HEK293T (cell line): ENCODE measurements at regions not wholly inside any gene's neighbourhood (a gene's known extent, or its start where the extent isn't known, plus 50 kb on each side); places are given as distances from the start of the nearest gene placed in this dataset.

Experiments
- CTCF ChIA-PET: fragments of 350-600 bp; formaldehyde crosslinking; extraction: SDS; loops from one replicate; lab custom pipeline; 2021; ENCODE audit warnings: antibody characterized with exemption, inconsistent platforms; lab: Yijun Ruan, JAX
- POLR2A ChIA-PET: fragments of 350-600 bp; formaldehyde crosslinking; extraction: SDS; loops from one replicate; lab custom pipeline; 2020; ENCODE audit warnings: antibody characterized with exemption, inconsistent platforms; lab: Yijun Ruan, JAX
- DNase-seq: peaks from one replicate; pipeline ENCODE4 v3.0.0; 2012; ENCODE audit warnings: mixed read lengths; ENCODE audit errors: extremely low spot score
- ARNT ChIP-seq: fragments of 450-650 bp; IDR thresholded peaks from 2 replicates; pipeline ENCODE4 v1.6.1; 2017; ENCODE audit warnings: mild to moderate bottlenecking
- BHLHE40 ChIP-seq: fragments of 450-650 bp; IDR thresholded peaks from 2 replicates; pipeline ENCODE4 v1.6.1; 2016; ENCODE audit warnings: mild to moderate bottlenecking, moderate library complexity, borderline replicate concordance
- CTBP1 ChIP-seq: fragments of 450-650 bp; IDR thresholded peaks from 2 replicates; pipeline ENCODE4 v1.6.1; 2016; ENCODE audit warnings: borderline replicate concordance
- ELF4 ChIP-seq: fragments of 450-650 bp; IDR thresholded peaks from 2 replicates; pipeline ENCODE4 v1.6.1; 2017; ENCODE audit warnings: antibody characterized with exemption
- FOXA1 ChIP-seq: fragments of 450-650 bp; IDR thresholded peaks from 2 replicates; pipeline ENCODE4 v1.6.1; 2016; ENCODE audit warnings: mild to moderate bottlenecking
- FOXK2 ChIP-seq: fragments of 450-650 bp; IDR thresholded peaks from 2 replicates; pipeline ENCODE4 v1.6.1; 2016; ENCODE audit warnings: mild to moderate bottlenecking
- FOXM1 ChIP-seq: fragments of 450-650 bp; IDR thresholded peaks from 2 replicates; pipeline ENCODE4 v1.6.1; 2017; ENCODE audit warnings: mild to moderate bottlenecking, borderline replicate concordance
- HDGF ChIP-seq: fragments of 450-650 bp; IDR thresholded peaks from 2 replicates; pipeline ENCODE4 v1.6.1; 2017; ENCODE audit warnings: antibody characterized with exemption, borderline replicate concordance
- L3MBTL2 ChIP-seq: fragments of 450-650 bp; conservative IDR thresholded peaks from 2 replicates; pipeline ENCODE4 v1.6.1; 2016; ENCODE audit warnings: mild to moderate bottlenecking
- LEF1 ChIP-seq: fragments of 450-650 bp; IDR thresholded peaks from 2 replicates; pipeline ENCODE4 v1.6.1; 2017; ENCODE audit warnings: mild to moderate bottlenecking, borderline replicate concordance
- NFRKB ChIP-seq: fragments of 450-650 bp; IDR thresholded peaks from 2 replicates; pipeline ENCODE4 v1.6.1; 2016; ENCODE audit warnings: mild to moderate bottlenecking, moderate library complexity
- SP1 ChIP-seq: fragments of 450-650 bp; IDR thresholded peaks from 2 replicates; pipeline ENCODE4 v1.6.1; 2017
- SUZ12 ChIP-seq: fragments of 450-650 bp; IDR thresholded peaks from 2 replicates; pipeline ENCODE4 v1.6.1; 2016; ENCODE audit warnings: mild to moderate bottlenecking
- TARDBP ChIP-seq: fragments of 450-650 bp; IDR thresholded peaks from 2 replicates; pipeline ENCODE4 v1.6.1; 2016
- ZNF384 ChIP-seq: fragments of 450-650 bp; IDR thresholded peaks from 2 replicates; pipeline ENCODE4 v1.6.1; 2016
- TF ChIP-seq, protein P1 (sequence below): fragments of 450-650 bp; IDR thresholded peaks from 2 replicates; pipeline ENCODE4 v1.6.1; 2016

DNA sequence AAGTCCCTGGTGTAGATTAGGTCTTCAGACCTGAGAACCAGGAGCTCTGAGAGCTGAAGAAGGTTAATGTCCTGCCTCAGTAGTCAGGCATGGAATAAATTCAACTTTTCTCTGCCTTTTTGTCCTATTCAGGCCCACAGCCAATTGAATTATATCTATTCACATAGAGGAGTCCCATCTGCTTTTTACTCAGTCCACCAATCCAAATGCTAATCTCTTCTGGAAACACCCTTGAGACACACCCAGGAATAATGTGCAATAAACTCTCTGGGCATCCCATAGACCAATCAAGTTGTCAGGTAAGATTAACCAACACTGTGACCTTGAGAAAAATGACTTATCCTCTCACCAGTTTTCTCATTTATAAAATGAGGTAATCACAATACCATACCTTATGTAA is 129.4 kb downstream of the MEX3B start:
- ChIA-PET CTCF (no interaction called here), POLR2A (no interaction called here)
- no peak for TF ChIP-seq LEF1
- DNase-seq = no peak

DNA sequence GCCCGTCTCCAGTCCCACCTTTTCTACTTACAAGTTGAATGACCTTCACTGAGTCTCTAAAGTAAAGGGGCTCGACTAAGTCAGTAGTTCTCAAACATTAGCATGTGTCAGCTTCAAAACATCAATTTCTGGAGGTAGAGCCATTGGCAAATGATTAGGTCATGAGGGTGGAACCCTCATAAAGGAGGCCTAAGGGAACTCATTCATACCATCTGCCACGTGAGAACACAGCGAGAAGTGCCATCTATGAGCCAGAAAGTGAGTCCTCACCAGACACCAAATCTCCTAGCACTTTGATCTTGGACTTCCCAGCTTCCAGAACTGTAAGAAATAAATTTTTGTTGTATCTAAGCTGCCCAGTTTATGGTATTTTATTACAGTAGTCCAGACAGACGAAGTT is 129.8 kb downstream of the MEX3B start:
- TF ChIP-seq BHLHE40 (no peak), SUZ12 (no peak), LEF1 (no peak), NFRKB (no peak), CTBP1 (no peak), HDGF (no peak), FOXM1 (no peak), SP1 (no peak), TARDBP (no peak), ELF4 (no peak), L3MBTL2 (no peak), ARNT (no peak), FOXA1 (no peak), ZNF384 (no peak), FOXK2 (no peak)
- TF ChIP-seq, protein P1, sequence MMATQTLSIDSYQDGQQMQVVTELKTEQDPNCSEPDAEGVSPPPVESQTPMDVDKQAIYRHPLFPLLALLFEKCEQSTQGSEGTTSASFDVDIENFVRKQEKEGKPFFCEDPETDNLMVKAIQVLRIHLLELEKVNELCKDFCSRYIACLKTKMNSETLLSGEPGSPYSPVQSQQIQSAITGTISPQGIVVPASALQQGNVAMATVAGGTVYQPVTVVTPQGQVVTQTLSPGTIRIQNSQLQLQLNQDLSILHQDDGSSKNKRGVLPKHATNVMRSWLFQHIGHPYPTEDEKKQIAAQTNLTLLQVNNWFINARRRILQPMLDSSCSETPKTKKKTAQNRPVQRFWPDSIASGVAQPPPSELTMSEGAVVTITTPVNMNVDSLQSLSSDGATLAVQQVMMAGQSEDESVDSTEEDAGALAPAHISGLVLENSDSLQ = no peak
- no peak for DNase-seq
- POLR2A ChIA-PET = no interaction called here
- CTCF ChIA-PET = no interaction called here

DNA sequence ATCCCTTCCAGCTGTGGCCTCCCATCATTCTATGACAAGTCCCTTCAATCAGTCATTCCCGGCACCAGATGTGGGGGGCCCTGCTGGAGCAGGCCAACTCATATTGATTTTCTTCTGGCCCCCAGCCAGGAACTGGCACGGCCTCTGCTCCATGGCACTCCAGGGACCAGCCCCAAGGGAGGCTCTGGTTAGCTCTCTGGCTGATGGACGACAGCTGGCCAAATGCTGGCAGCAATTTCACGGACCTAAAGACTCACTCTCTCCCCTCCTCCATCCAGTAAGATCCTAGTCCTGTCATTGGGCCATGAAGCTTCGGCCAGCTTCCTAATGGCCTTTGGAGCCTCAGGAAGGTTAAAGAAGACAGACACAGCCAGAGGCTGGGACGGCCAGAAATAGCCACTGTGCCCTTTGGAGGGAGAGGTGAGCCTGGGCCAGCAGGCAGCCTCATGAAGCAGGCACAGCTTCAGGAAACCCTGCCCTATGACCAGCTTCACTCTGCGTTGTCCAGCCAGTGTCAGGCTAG is 131.0 kb downstream of the MEX3B start:
- POLR2A ChIA-PET = interaction anchor here (1.1 kb wide), 1 partner anchor 131 kb away, joined by 3 read pairs; the partner anchor contains the start of gene MEX3B
- no peak for DNase-seq
- TF ChIP-seq L3MBTL2 (no peak), BHLHE40 (no peak), NFRKB (no peak), TARDBP (no peak), ARNT (no peak), LEF1 (no peak), CTBP1 (no peak), FOXK2 (no peak)
- CTCF ChIA-PET = no interaction called here

DNA sequence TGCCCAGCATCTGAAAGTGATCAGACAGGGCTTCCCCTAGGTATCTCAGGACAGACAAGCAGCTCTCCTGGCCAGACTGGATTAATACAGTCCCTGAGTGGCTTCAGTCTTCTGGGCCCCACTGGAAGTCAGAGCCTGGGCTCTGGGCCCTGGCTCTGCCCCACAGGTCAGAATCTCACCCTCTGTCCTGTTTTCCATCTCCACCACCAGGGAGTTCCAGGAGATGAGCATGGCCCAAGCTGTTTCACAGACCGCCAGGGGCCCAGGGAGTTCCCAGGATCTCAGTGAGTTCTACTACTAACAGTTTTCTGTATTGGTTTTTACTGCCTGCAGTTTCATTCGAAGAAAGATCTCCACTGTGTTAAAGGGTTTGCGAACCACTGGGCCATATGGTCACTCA is 131.5 kb downstream of the MEX3B start:
- CTCF ChIA-PET = no interaction called here
- TF ChIP-seq CTBP1 = no peak
- TF ChIP-seq ELF4 = no peak
- no peak for TF ChIP-seq TARDBP
- no peak for TF ChIP-seq ARNT
- no peak for TF ChIP-seq FOXM1
- no peak for TF ChIP-seq L3MBTL2
- no peak for TF ChIP-seq ZNF384
- no peak for TF ChIP-seq NFRKB
- TF ChIP-seq, protein P1 = no peak
- TF ChIP-seq SUZ12 = no peak
- no peak for TF ChIP-seq FOXA1
- POLR2A ChIA-PET = interaction anchor here (1.1 kb wide), 1 partner anchor 132 kb away, joined by 3 read pairs; the partner anchor contains the start of gene MEX3B
- no peak for DNase-seq

DNA sequence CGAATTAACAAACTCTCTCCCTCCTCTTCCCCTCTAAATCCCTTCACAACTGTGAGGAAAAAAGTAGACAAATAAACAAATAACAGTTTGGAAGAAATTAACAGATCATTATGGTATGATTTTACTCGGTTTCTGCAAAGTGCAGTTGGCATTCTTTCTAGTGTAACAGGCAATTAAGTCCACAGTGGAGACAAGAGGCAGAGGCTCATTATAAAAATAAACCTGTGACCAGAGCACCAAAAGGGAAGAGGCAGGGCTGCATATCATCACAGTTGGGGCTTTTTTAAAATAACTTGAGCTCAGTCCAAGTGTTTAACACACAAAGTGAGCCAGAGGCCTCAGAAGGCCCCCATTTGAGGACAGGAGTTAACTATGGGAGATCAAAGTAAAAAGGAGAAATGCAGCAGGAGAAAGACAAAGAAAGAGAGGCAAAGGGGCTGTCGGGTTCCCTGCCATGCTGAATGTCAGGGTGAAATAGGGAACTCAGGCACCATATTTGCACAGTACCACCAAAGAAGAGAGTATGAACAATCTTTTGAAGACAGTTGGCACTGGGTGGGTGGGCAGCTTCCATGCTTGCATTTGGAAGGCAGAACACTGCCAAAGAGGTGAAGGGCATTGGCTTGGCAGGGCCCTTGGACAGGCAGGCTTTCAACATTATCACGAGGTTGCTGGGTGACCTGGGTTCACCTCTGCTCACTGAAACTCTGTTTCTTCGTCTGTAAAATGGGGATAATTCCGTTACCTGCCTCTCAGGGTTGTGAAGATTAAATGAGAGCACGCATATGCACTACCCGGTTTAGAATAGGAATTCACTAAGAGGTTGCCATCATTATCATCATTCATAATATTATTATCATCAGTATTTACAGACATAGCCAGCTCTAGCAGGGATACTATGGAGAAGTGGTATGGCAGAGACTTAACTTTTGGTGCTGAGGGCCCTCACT is 134.5 kb downstream of the MEX3B start:
- CTCF ChIA-PET = interaction anchor here (0.6 to 1.9 kb wide), 3 partner anchors 9 to 259 kb away, joined by 3 to 5 read pairs (median 3); no protein-coding TSS in a partner anchor
- no peak for DNase-seq
- no peak for TF ChIP-seq SUZ12
- POLR2A ChIA-PET = interaction anchor here (1.4 kb wide), 1 partner anchor 30 kb away, joined by 3 read pairs; no protein-coding TSS in a partner anchor

DNA sequence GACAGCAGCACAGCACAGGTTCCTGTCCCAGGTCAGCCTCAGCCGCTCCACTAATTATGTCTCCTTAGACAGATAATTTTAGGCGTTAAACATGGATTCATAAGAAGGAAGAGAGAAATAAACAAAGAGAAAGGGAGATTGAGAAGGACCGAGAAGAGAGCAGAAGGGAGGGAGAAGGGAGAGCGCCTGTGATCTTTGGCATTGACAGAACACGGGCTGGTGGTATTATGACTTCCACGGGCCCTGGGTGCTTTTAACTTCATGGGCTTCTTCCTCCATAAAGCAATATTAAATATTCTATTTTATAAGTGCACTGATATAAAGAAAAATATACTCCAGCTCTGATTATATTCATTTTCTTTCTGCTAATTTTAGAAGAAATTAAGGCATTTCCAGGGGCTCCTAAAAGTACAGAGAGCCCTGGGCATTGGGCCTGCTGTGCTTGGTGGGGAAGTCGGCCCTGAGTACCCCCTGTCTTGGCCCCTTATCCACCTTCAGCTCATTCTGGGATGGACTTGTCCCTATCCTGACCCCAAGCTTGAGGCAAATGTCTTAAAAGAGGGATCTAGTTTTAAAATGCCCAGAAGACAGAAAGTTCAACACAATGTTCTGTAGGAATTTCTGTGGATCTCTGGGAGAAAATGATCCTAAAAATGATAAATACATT is 135.3 kb downstream of the MEX3B start:
- ChIA-PET POLR2A (interaction anchor here (1.4 kb wide), 1 partner anchor 31 kb away, joined by 3 read pairs; no protein-coding TSS in a partner anchor), CTCF (no interaction called here)
- TF ChIP-seq ARNT (no peak), ELF4 (no peak), SUZ12 (no peak), LEF1 (no peak), L3MBTL2 (no peak), NFRKB (no peak), TARDBP (no peak), SP1 (no peak), BHLHE40 (no peak), FOXM1 (no peak), FOXK2 (no peak), ZNF384 (no peak), CTBP1 (no peak), HDGF (no peak), FOXA1 (no peak)
- TF ChIP-seq, protein P1 = no peak
- DNase-seq = no peak
